NCI-H82 treated with DMSO at 0.1 percent for 48 hours (cell line): ENCODE measurements at regions not wholly inside any gene's neighbourhood (a gene's known extent, or its start where the extent isn't known, plus 50 kb on each side); places are given as distances from the start of the nearest gene placed in this dataset.
"Not testable (repeated sequence)": the region's sequence is repeated elsewhere in the genome, so short reads cannot be mapped to it uniquely, and the experiment has no call there.

Experiments
- DNase-seq: peaks from one replicate; lab custom pipeline; 2025; ENCODE audit not compliant: unreplicated experiment; lab: John Stamatoyannopoulos, UW

- DNase-seq: no peak
Measured at GRCh38 chr19:28544451-28545261, 668.3 kb downstream of the UQCRFS1 start.

- DNase-seq: no peak
Measured at GRCh38 chr19:28543244-28543776, 669.6 kb downstream of the UQCRFS1 start.

GRCh38 chr19:28542394-28543243 is 670.3 kb downstream of the UQCRFS1 start:
- DNase-seq: no peak

- DNase-seq: no peak
Measured at GRCh38 chr19:28541602-28542393, 671.2 kb downstream of the UQCRFS1 start.

GRCh38 chr19:28541029-28541428 is 671.9 kb downstream of the UQCRFS1 start:
- no peak for DNase-seq

- not testable (repeated sequence) for DNase-seq
Measured at GRCh38 chr19:28540385-28540784, 672.6 kb downstream of the UQCRFS1 start.

GRCh38 chr19:28539759-28540158 is 673.2 kb downstream of the UQCRFS1 start:
- no peak for DNase-seq

- not testable (repeated sequence) for DNase-seq
Measured at GRCh38 chr19:28538579-28538978, 674.4 kb downstream of the UQCRFS1 start.

GRCh38 chr19:28537896-28538295 is 675.1 kb downstream of the UQCRFS1 start:
- DNase-seq: no peak

GRCh38 chr19:28537079-28537478 is 675.9 kb downstream of the UQCRFS1 start:
- DNase-seq: no peak

GRCh38 chr19:28535352-28535775 is 677.6 kb downstream of the UQCRFS1 start:
- no peak for DNase-seq

GRCh38 chr19:28534766-28535351 is 678.1 kb downstream of the UQCRFS1 start:
- no peak for DNase-seq

- no peak for DNase-seq
Measured at GRCh38 chr19:28532765-28533341, 680.1 kb downstream of the UQCRFS1 start.

- DNase-seq: no peak
Measured at GRCh38 chr19:28531979-28532378, 681.0 kb downstream of the UQCRFS1 start.

- no peak for DNase-seq
Measured at GRCh38 chr19:28530406-28531035, 682.4 kb downstream of the UQCRFS1 start.

GRCh38 chr19:28526038-28526437 is 686.9 kb downstream of the UQCRFS1 start:
- no peak for DNase-seq

- DNase-seq: no peak
Measured at GRCh38 chr19:28523619-28524018, 689.3 kb downstream of the UQCRFS1 start.

- no peak for DNase-seq
Measured at GRCh38 chr19:28522545-28522922, 690.4 kb downstream of the UQCRFS1 start.

GRCh38 chr19:28521614-28522544 is 691.1 kb downstream of the UQCRFS1 start:
- no peak for DNase-seq
